Right hindlimb (tissue), 1 donor: ENCODE measurements at regions not wholly inside any gene's neighbourhood (a gene's known extent, or its start where the extent isn't known, plus 50 kb on each side); places are given as distances from the start of the nearest gene placed in this dataset.
A peak's percentile ranks its signal among the peaks of the same experiment; 100 is the strongest.
"Not testable (repeated sequence)": the region's sequence is repeated elsewhere in the genome, so short reads cannot be mapped to it uniquely, and the experiment has no call there.

ENCODE experiments used
- DNase-seq: peaks from one replicate; pipeline ENCODE4 v3.0.0-alpha.2; 2018

GRCh38 chr11:109046284-109046992, 375.6 kb upstream of the C11orf87 start:
- no peak for DNase-seq

- DNase-seq, result no peak
These were observed 373.9 kb upstream of the C11orf87 start for GRCh38 chr11:109048098-109048497.

- DNase-seq, result no peak
These were observed 370.8 kb upstream of the C11orf87 start for GRCh38 chr11:109051200-109051599.

- no peak for DNase-seq
These were observed 362.6 kb upstream of the C11orf87 start for GRCh38 chr11:109059402-109059801.

DNA sequence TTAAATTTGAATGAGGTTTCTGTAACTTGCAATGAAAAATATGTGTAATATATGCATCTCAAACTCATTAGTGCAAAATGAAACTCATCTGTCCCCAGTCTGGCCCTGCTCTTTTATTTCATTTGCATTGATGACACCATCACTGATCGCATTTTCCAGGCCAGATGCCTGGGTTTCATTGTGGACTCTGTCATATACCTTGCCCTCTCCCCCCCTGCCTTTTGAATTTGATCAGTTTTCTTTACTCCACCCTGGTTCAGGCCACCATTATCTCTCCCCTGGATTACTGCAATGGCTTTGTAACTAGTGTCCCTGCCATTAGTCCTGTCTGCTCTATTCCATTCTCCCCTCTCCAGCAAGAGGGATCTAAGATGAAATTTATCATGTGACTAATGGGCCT, 360.6 kb upstream of the C11orf87 start:
- DNase-seq, result no peak

DNA sequence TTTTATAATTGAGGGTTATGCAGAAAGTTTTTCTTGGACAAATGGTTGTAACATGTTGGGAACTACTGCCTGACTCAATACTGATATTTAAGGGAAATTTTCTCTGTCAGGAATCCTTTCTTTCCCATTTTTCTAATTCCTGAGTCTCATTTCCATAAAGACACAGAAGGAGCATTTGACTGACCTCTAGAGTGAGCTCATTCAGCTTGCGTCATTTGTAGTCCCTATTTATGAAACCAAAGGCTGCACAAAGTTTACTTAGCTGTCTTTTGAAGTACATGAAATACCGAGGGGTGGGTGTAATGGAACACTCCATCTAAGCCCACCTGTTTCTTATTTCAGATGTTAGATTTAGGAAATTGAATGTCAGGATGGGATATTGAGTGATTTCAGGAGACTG, 359.5 kb upstream of the C11orf87 start:
- no peak for DNase-seq

DNA sequence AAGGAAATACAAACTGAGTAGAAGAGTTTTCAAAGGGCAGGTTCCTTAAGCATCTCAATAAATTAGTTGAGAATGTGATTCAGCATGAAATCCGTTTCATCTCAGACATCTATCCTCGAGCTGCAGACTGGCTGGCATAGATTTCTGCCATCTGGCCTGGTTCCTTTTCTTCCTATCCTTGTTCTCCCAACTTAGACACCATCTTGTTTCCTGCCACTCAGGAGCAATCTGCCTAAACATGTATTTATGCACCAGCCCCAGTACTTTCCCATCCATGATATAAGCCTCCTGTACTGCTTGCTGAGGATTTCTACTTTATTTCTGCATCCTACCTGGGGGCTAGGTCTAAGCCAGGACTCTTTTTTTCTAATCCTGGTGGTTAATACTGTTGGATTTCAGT, 359.1 kb upstream of the C11orf87 start:
- no peak for DNase-seq

DNA sequence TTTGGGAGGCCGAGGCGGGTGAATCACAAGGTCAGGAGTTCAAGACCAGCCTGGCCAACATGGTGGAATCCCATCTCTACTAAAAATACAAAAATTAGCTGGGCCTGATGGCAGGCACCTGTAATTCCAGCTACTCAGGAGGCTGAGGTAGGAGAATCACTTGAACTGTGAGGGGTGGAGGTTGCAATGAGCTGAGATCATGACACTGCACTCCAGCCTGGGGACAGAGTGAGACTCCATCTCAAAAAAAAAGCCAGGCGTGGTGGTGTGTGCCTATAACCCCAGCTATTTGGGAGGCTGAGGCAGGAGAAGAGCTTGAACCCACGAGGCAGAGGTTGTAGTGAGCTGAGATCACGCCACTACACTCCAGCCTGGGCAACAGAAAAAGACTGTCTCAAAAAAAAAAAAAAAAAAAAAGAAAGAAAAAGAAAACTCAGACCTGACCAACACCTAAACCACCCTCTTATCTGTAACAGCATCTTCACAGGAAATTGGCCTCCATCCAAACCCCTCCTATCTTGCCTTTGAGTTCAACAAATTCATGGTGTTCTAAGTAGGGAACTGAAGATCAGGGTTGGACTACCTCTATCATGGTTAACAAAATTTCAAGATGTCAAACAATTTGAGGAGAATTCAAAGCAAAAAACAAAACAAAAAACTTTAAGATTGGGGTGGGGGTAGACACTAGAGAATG, 357.2 kb upstream of the C11orf87 start:
- not testable (repeated sequence) for DNase-seq

DNA sequence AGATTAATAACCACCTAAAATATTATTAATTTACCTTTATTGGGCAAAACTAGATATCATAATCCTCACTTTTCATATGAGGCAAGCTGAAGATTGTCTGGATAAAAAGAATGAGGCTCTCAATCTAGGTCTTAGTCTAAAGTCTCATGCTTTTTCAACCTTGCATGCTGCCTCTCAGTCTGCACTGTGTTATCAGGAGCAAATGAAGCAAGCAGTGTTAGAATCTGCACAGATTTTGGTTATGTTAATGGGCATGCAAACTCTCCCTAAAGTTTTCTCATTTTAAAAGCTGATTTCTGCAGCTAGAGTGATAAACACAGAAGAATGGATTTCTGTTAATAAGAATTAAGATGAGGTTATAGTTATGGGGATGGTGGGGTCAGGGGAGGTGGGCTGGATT, 350.7 kb upstream of the C11orf87 start:
- no peak for DNase-seq

GRCh38 chr11:109071712-109072524, 350.1 kb upstream of the C11orf87 start:
- DNase-seq, result peak; percentile 67

GRCh38 chr11:109073032-109073822, 348.8 kb upstream of the C11orf87 start:
- no peak for DNase-seq

GRCh38 chr11:109075976-109076375, 346.0 kb upstream of the C11orf87 start:
- peak; percentile 25 for DNase-seq

GRCh38 chr11:109076870-109077269, 345.1 kb upstream of the C11orf87 start:
- DNase-seq, result no peak

- no peak for DNase-seq
These were observed 344.6 kb upstream of the C11orf87 start for GRCh38 chr11:109077291-109077920.

DNA sequence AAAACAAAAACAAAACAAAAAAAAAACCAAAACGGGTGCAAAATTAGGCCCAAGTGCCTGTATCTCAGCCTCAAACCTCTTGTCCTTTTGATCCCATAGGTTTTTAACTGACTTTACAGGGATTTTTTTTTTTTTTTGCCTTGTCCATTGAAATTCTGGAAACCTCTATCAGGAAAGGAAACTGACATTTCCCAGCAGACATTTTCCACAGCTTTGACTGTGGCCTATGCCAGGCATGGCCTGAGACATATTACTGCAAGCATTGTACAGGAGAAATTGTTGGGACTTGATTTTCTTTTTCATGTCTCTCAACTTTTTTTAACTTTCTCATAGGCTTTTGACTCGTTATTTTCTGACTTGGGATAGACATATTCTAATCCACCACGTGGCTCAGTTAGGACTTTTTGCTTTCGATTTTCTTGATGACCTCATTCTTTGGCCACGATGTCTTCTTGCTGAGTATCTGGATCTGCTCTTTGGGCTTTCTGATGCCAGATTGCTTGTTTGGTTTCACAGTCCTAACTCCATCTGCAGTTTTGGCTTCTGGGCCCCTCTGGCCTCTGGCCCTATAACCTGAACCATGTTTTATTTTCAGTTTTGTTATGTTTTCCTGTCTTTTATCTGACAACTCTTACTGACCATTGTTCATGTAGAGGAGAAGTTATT, 336.1 kb upstream of the C11orf87 start:
- DNase-seq, result no peak

GRCh38 chr11:109086931-109087330, 335.1 kb upstream of the C11orf87 start:
- no peak for DNase-seq

DNA sequence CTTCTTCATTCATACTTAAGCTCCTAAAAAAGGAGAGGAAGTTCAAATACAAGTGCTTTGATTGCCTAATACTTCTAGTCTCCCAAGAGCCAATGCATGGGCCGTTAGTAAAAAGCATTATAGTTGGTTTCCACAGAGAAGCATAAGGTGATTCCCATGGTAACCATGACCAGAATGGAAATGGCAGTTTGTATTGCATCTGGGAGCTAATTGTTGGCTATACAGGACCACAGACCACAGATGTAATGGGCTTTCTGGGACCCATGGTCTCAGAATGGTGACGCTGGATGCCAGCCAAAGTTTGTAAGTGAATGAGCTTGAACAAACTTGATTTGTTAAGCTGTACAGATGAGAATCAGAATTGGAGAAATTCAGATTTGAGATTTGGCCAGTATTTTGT, 333.9 kb upstream of the C11orf87 start:
- DNase-seq, result no peak

GRCh38 chr11:109089144-109089543, 332.8 kb upstream of the C11orf87 start:
- no peak for DNase-seq

DNA sequence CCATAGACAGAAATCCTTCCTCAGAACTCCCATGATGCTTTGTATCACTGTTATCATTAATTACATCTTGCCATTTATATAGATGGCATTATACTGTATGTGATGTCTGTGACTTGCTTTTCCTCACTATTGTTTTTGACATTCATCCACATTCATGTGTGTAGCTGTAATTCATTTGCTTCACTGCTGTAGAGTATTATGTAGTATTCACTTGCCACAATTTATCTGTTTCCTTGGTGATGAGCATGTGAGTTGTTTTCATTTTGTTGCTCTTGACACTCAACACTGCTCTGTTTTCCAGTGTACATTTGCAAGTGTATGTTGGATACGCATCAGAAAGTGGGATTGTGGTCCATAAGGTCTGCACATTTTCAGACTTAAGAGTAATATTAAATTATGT, 328.6 kb upstream of the C11orf87 start:
- DNase-seq, result no peak

- no peak for DNase-seq
These were observed 325.7 kb upstream of the C11orf87 start for GRCh38 chr11:109096266-109096665.

- no peak for DNase-seq
These were observed 315.7 kb upstream of the C11orf87 start for GRCh38 chr11:109106151-109106906.
